ENCODE measurements at regions not wholly inside any gene's neighbourhood (a gene's known extent, or its start where the extent isn't known, plus 50 kb on each side); places are given as distances from the start of the nearest gene placed in this dataset.
"Not testable (repeated sequence)": the region's sequence is repeated elsewhere in the genome, so short reads cannot be mapped to it uniquely, and the experiment has no call there.

GRCh38 chr15:69613988-69614387 lies 161.4 kb downstream of the RPLP1 start:
- H3K36me3 ChIP-seq (ENCODE audit: control insufficient read depth, insufficient read depth, low read length), result no peaks in the 10 kb centered on the region
- H3K4me1 ChIP-seq (ENCODE audit: control insufficient read depth, insufficient read depth, low read length), result no peaks in the 10 kb centered on the region
- no peaks in the 10 kb centered on the region for H3K9me3 ChIP-seq (ENCODE audit: control insufficient read depth, insufficient read depth, low read depth, low read length)
- no peaks in the 10 kb centered on the region for H3K27me3 ChIP-seq (ENCODE audit: control insufficient read depth, insufficient read depth, low read length)
- no peak overlapping the region for H3K27ac ChIP-seq (ENCODE audit: low read depth, low read length)
- no peak overlapping the region for H3K4me3 ChIP-seq (ENCODE audit: low read depth, low read length)
- no peak overlapping the region for H3K9ac ChIP-seq (ENCODE audit: low read length)

- H3K36me3 ChIP-seq (ENCODE audit: control insufficient read depth, insufficient read depth, low read length), result no peaks in the 10 kb centered on the region
- H3K27me3 ChIP-seq (ENCODE audit: control insufficient read depth, insufficient read depth, low read length), result no peaks in the 10 kb centered on the region
- H3K4me3 ChIP-seq (ENCODE audit: low read depth, low read length), result no peak overlapping the region
- no peak overlapping the region for H3K27ac ChIP-seq (ENCODE audit: low read depth, low read length)
- no peak overlapping the region for H3K9ac ChIP-seq (ENCODE audit: low read length)
- no peaks in the 10 kb centered on the region for H3K4me1 ChIP-seq (ENCODE audit: control insufficient read depth, insufficient read depth, low read length)
- no peaks in the 10 kb centered on the region for H3K9me3 ChIP-seq (ENCODE audit: control insufficient read depth, insufficient read depth, low read depth, low read length)
Observed at GRCh38 chr15:69615736-69616135, 163.1 kb downstream of the RPLP1 start.

- H3K9ac ChIP-seq (ENCODE audit: low read length), result no peak overlapping the region
- no peak overlapping the region for H3K27ac ChIP-seq (ENCODE audit: low read depth, low read length)
- H3K4me3 ChIP-seq (ENCODE audit: low read depth, low read length), result no peak overlapping the region
- H3K36me3 ChIP-seq (ENCODE audit: control insufficient read depth, insufficient read depth, low read length), result no peaks in the 10 kb centered on the region
- no peaks in the 10 kb centered on the region for H3K9me3 ChIP-seq (ENCODE audit: control insufficient read depth, insufficient read depth, low read depth, low read length)
- H3K27me3 ChIP-seq (ENCODE audit: control insufficient read depth, insufficient read depth, low read length), result no peaks in the 10 kb centered on the region
- no peaks in the 10 kb centered on the region for H3K4me1 ChIP-seq (ENCODE audit: control insufficient read depth, insufficient read depth, low read length)
Observed at GRCh38 chr15:69616558-69616957, 163.9 kb downstream of the RPLP1 start.

GRCh38 chr15:69617144-69617543 lies 164.5 kb downstream of the RPLP1 start:
- not testable (repeated sequence) for H3K9me3 ChIP-seq (ENCODE audit: control insufficient read depth, insufficient read depth, low read depth, low read length); H3K4me3 ChIP-seq (ENCODE audit: low read depth, low read length)

GRCh38 chr15:69623392-69624154 lies 171.0 kb downstream of the RPLP1 start:
- H3K36me3 ChIP-seq (ENCODE audit: control insufficient read depth, insufficient read depth, low read length), result no peaks in the 10 kb centered on the region
- H3K9ac ChIP-seq (ENCODE audit: low read length), result no peak overlapping the region
- H3K4me3 ChIP-seq (ENCODE audit: low read depth, low read length), result no peak overlapping the region
- no peak overlapping the region for H3K27ac ChIP-seq (ENCODE audit: low read depth, low read length)
- H3K9me3 ChIP-seq (ENCODE audit: control insufficient read depth, insufficient read depth, low read depth, low read length), result no peaks in the 10 kb centered on the region
- no peaks in the 10 kb centered on the region for H3K27me3 ChIP-seq (ENCODE audit: control insufficient read depth, insufficient read depth, low read length)
- H3K4me1 ChIP-seq (ENCODE audit: control insufficient read depth, insufficient read depth, low read length), result no peaks in the 10 kb centered on the region

More at GRCh38 chr15:69617144-69617543, 164.5 kb downstream of the RPLP1 start:
- not testable (repeated sequence) for H3K36me3 ChIP-seq (ENCODE audit: control insufficient read depth, insufficient read depth, low read length); H3K4me1 ChIP-seq (ENCODE audit: control insufficient read depth, insufficient read depth, low read length); H3K9ac ChIP-seq (ENCODE audit: low read length); H3K27me3 ChIP-seq (ENCODE audit: control insufficient read depth, insufficient read depth, low read length); H3K27ac ChIP-seq (ENCODE audit: low read depth, low read length)

GRCh38 chr15:69624155-69624520 lies 171.5 kb downstream of the RPLP1 start:
- no peak overlapping the region for H3K4me3 ChIP-seq (ENCODE audit: low read depth, low read length)
- no peaks in the 10 kb centered on the region for H3K27me3 ChIP-seq (ENCODE audit: control insufficient read depth, insufficient read depth, low read length)
- no peaks in the 10 kb centered on the region for H3K36me3 ChIP-seq (ENCODE audit: control insufficient read depth, insufficient read depth, low read length)
- no peak overlapping the region for H3K9ac ChIP-seq (ENCODE audit: low read length)
- H3K4me1 ChIP-seq (ENCODE audit: control insufficient read depth, insufficient read depth, low read length), result no peaks in the 10 kb centered on the region
- H3K27ac ChIP-seq (ENCODE audit: low read depth, low read length), result no peak overlapping the region
- no peaks in the 10 kb centered on the region for H3K9me3 ChIP-seq (ENCODE audit: control insufficient read depth, insufficient read depth, low read depth, low read length)

- H3K27me3 ChIP-seq (ENCODE audit: control insufficient read depth, insufficient read depth, low read length), result no peaks in the 10 kb centered on the region
- no peaks in the 10 kb centered on the region for H3K36me3 ChIP-seq (ENCODE audit: control insufficient read depth, insufficient read depth, low read length)
- H3K9me3 ChIP-seq (ENCODE audit: control insufficient read depth, insufficient read depth, low read depth, low read length), result no peaks in the 10 kb centered on the region
Observed at GRCh38 chr15:69624816-69625215, 172.2 kb downstream of the RPLP1 start.

GRCh38 chr15:69625328-69625727 lies 172.7 kb downstream of the RPLP1 start:
- no peak overlapping the region for H3K9ac ChIP-seq (ENCODE audit: low read length)
- H3K4me1 ChIP-seq (ENCODE audit: control insufficient read depth, insufficient read depth, low read length), result no peaks in the 10 kb centered on the region
- no peaks in the 10 kb centered on the region for H3K36me3 ChIP-seq (ENCODE audit: control insufficient read depth, insufficient read depth, low read length)
- H3K27ac ChIP-seq (ENCODE audit: low read depth, low read length), result no peak overlapping the region
- no peak overlapping the region for H3K4me3 ChIP-seq (ENCODE audit: low read depth, low read length)
- no peaks in the 10 kb centered on the region for H3K27me3 ChIP-seq (ENCODE audit: control insufficient read depth, insufficient read depth, low read length)
- H3K9me3 ChIP-seq (ENCODE audit: control insufficient read depth, insufficient read depth, low read depth, low read length), result no peaks in the 10 kb centered on the region

More at GRCh38 chr15:69624816-69625215, 172.2 kb downstream of the RPLP1 start:
- H3K27ac ChIP-seq (ENCODE audit: low read depth, low read length), result no peak overlapping the region
- H3K4me1 ChIP-seq (ENCODE audit: control insufficient read depth, insufficient read depth, low read length), result no peaks in the 10 kb centered on the region
- H3K9ac ChIP-seq (ENCODE audit: low read length), result no peak overlapping the region
- H3K4me3 ChIP-seq (ENCODE audit: low read depth, low read length), result no peak overlapping the region

GRCh38 chr15:69626095-69627066 lies 173.8 kb downstream of the RPLP1 start:
- H3K4me3 ChIP-seq (ENCODE audit: low read depth, low read length), result no peak overlapping the region
- H3K27me3 ChIP-seq (ENCODE audit: control insufficient read depth, insufficient read depth, low read length), result no peaks in the 10 kb centered on the region
- no peaks in the 10 kb centered on the region for H3K9me3 ChIP-seq (ENCODE audit: control insufficient read depth, insufficient read depth, low read depth, low read length)
- H3K9ac ChIP-seq (ENCODE audit: low read length), result no peak overlapping the region
- no peaks in the 10 kb centered on the region for H3K36me3 ChIP-seq (ENCODE audit: control insufficient read depth, insufficient read depth, low read length)
- H3K4me1 ChIP-seq (ENCODE audit: control insufficient read depth, insufficient read depth, low read length), result no peaks in the 10 kb centered on the region
- H3K27ac ChIP-seq (ENCODE audit: low read depth, low read length), result no peak overlapping the region

GRCh38 chr15:69627548-69628158 lies 175.0 kb downstream of the RPLP1 start:
- Histone ChIP-seq H3K27me3 (ENCODE audit: control insufficient read depth, insufficient read depth, low read length) (no peaks in the 10 kb centered on the region), H3K4me3 (ENCODE audit: low read depth, low read length) (no peak overlapping the region), H3K9ac (ENCODE audit: low read length) (no peak overlapping the region), H3K9me3 (ENCODE audit: control insufficient read depth, insufficient read depth, low read depth, low read length) (no peaks in the 10 kb centered on the region), H3K27ac (ENCODE audit: low read depth, low read length) (no peak overlapping the region), H3K4me1 (ENCODE audit: control insufficient read depth, insufficient read depth, low read length) (no peaks in the 10 kb centered on the region), H3K36me3 (ENCODE audit: control insufficient read depth, insufficient read depth, low read length) (no peaks in the 10 kb centered on the region)

Data from HUES6 (cell line).